HG02870 (cell line): ENCODE measurements at regions not wholly inside any gene's neighbourhood (a gene's known extent, or its start where the extent isn't known, plus 50 kb on each side); places are given as distances from the start of the nearest gene placed in this dataset.
A peak's percentile ranks its signal among the peaks of the same experiment; 100 is the strongest.

Experiments
- ATAC-seq: cut with Tn5 transposase; IDR thresholded peaks from one replicate; pipeline ENCODE4 v1.9.1; 2021; ENCODE audit warnings: mild to moderate bottlenecking, moderate library complexity; ENCODE audit not compliant: unreplicated experiment

- no peak for ATAC-seq
Observed at GRCh38 chr6:74785236-74785635, 420.6 kb downstream of the COL12A1 start.

- no peak for ATAC-seq
Observed at GRCh38 chr6:74782346-74782745, 423.5 kb downstream of the COL12A1 start.

GRCh38 chr6:74780831-74781230, 425.0 kb downstream of the COL12A1 start:
- no peak for ATAC-seq

- ATAC-seq, result no peak
Observed at GRCh38 chr6:74768738-74769137, 437.1 kb downstream of the COL12A1 start.

GRCh38 chr6:74768120-74768519, 437.7 kb downstream of the COL12A1 start:
- ATAC-seq, result no peak

- no peak for ATAC-seq
Observed at GRCh38 chr6:74765486-74765885, 440.4 kb downstream of the COL12A1 start.

- no peak for ATAC-seq
Observed at GRCh38 chr6:74764486-74764885, 441.4 kb downstream of the COL12A1 start.

- ATAC-seq, result no peak
Observed at GRCh38 chr6:74762841-74763240, 443.0 kb downstream of the COL12A1 start.

- no peak for ATAC-seq
Observed at GRCh38 chr6:74757813-74758212, 448.0 kb downstream of the COL12A1 start.

- no peak for ATAC-seq
Observed at GRCh38 chr6:74756923-74757322, 448.9 kb downstream of the COL12A1 start.

GRCh38 chr6:74755778-74756177, 450.1 kb downstream of the COL12A1 start:
- ATAC-seq, result no peak

- no peak for ATAC-seq
Observed at GRCh38 chr6:74755196-74755595, 450.7 kb downstream of the COL12A1 start.

GRCh38 chr6:74753883-74754600, 451.8 kb downstream of the COL12A1 start:
- ATAC-seq, result no peak

GRCh38 chr6:74752303-74752702, 453.6 kb downstream of the COL12A1 start:
- no peak for ATAC-seq

GRCh38 chr6:74750826-74751225, 455.0 kb downstream of the COL12A1 start:
- no peak for ATAC-seq

GRCh38 chr6:74749211-74750147, 456.4 kb downstream of the COL12A1 start:
- ATAC-seq, result no peak

GRCh38 chr6:74745670-74746069, 460.2 kb downstream of the COL12A1 start:
- ATAC-seq, result no peak

- ATAC-seq, result peak; percentile 94
Observed at GRCh38 chr6:74742793-74743508, 462.9 kb downstream of the COL12A1 start.

GRCh38 chr6:74741646-74742045, 464.2 kb downstream of the COL12A1 start:
- ATAC-seq, result no peak

- no peak for ATAC-seq
Observed at GRCh38 chr6:74735304-74735703, 470.5 kb downstream of the COL12A1 start.

- ATAC-seq, result no peak
Observed at GRCh38 chr6:74734901-74735300, 471.0 kb downstream of the COL12A1 start.
